Effector memory CD8-positive, alpha-beta T cell (primary cell): ENCODE measurements at regions not wholly inside any gene's neighbourhood (a gene's known extent, or its start where the extent isn't known, plus 50 kb on each side); places are given as distances from the start of the nearest gene placed in this dataset.
"Not testable (repeated sequence)": the region's sequence is repeated elsewhere in the genome, so short reads cannot be mapped to it uniquely, and the experiment has no call there.

Source experiments
- ATAC-seq: fragments of 150-1000 bp; cut with Tn5 transposase; replicated peaks from 2 replicates; pipeline ENCODE4 v1.10.0; 2021; ENCODE audit warnings: mild to moderate bottlenecking, moderate library complexity
- DNase-seq, 3 experiments: peaks; one replicate each; pipeline ENCODE4 v3.0.0; 2021
- H3K27ac Mint-ChIP-seq, 2 donors: one replicate each; pipeline ENCODE4 v1.8.0; 2022; ENCODE audit warnings: mild to moderate bottlenecking in 2 of 2, mixed read lengths in 2 of 2, moderate library complexity in 2 of 2
- H3K27me3 Mint-ChIP-seq, 2 donors: one replicate each; pipeline ENCODE4 v1.8.0; 2022; ENCODE audit warnings: mixed read lengths in 2 of 2
- H3K36me3 Mint-ChIP-seq: one replicate; pipeline ENCODE4 v1.8.0; 2022; ENCODE audit warnings: mild to moderate bottlenecking, moderate library complexity, mixed read lengths; ENCODE audit not compliant: insufficient read depth
- H3K4me1 Mint-ChIP-seq, 2 donors: one replicate each; pipeline ENCODE4 v1.8.0; 2022; ENCODE audit warnings: low read depth in 2 of 2, mixed read lengths in 2 of 2
- H3K4me3 Mint-ChIP-seq, 2 donors: one replicate each; pipeline ENCODE4 v1.8.0; 2022; ENCODE audit warnings: mild to moderate bottlenecking in 2 of 2, mixed read lengths in 2 of 2, moderate library complexity in 2 of 2
- H3K9me3 Mint-ChIP-seq, 2 donors: one replicate each; pipeline ENCODE4 v1.8.0; 2022; ENCODE audit warnings: mixed read lengths in 2 of 2

GRCh38 chr1:96469726-96470125 is 251.9 kb upstream of the PTBP2 start:
- H3K9me3 Mint-ChIP-seq, H3K36me3 Mint-ChIP-seq, H3K27ac Mint-ChIP-seq, H3K4me1 Mint-ChIP-seq, DNase-seq, H3K4me3 Mint-ChIP-seq, H3K27me3 Mint-ChIP-seq, ATAC-seq: not testable (repeated sequence)

GRCh38 chr1:96472471-96472870 is 249.1 kb upstream of the PTBP2 start:
- H3K9me3 Mint-ChIP-seq, result no peaks in the 10 kb centered on the region
- H3K27ac Mint-ChIP-seq, result no peak overlapping the region
- no peak overlapping the region for H3K4me3 Mint-ChIP-seq
- no peaks in the 10 kb centered on the region for H3K4me1 Mint-ChIP-seq
- ATAC-seq, result no peak
- DNase-seq, result no peak
- no peaks in the 10 kb centered on the region for H3K27me3 Mint-ChIP-seq
- H3K36me3 Mint-ChIP-seq, result no peaks in the 10 kb centered on the region

GRCh38 chr1:96473791-96474434 is 247.7 kb upstream of the PTBP2 start:
- no peaks in the 10 kb centered on the region for H3K27me3 Mint-ChIP-seq
- H3K4me3 Mint-ChIP-seq, result no peak overlapping the region
- H3K36me3 Mint-ChIP-seq, result no peaks in the 10 kb centered on the region
- H3K9me3 Mint-ChIP-seq, result no peaks in the 10 kb centered on the region
- H3K27ac Mint-ChIP-seq, result no peak overlapping the region
- no peaks in the 10 kb centered on the region for H3K4me1 Mint-ChIP-seq
- DNase-seq, result no peak
- no peak for ATAC-seq

DNA sequence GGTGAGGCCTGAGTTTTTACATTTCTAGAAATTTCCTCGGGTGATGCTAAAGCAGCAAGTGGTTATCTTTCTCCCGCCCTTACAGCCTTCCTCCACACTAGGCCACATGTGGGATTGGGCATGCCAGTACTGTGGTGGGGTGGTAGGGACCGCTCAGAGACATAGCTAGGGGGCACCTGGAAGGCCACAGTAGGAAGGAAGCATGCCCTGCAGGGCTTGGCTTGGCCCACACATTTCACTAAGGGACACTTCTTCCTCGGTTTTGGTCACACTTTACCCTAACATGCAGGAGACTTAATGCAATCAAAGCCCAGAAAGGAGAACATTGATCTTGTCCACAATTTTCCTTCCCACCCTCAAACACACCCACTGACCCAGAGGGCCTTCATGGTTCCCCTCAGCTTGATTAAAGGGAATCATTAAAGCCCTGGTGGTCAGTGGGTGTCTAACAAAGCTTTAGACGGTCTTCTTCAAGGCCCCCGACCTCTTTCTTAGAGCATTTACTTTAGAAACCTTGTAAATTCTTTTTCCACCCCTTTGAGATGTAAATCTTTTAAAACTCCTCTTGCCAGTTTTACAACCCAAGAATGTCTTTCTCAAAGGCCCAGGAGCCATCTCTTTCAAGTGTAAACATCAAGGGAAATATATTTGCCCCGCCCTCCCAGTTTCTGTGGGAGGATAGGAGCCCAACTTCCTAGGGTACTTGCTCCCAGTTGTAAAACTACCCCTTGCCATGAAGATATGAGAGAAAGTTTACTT is 246.4 kb upstream of the PTBP2 start:
- DNase-seq, result no peak
- H3K4me1 Mint-ChIP-seq, result no peaks in the 10 kb centered on the region
- no peaks in the 10 kb centered on the region for H3K36me3 Mint-ChIP-seq
- H3K27me3 Mint-ChIP-seq, result no peaks in the 10 kb centered on the region
- no peak overlapping the region for H3K27ac Mint-ChIP-seq
- H3K9me3 Mint-ChIP-seq, result no peaks in the 10 kb centered on the region
- ATAC-seq, result no peak
- H3K4me3 Mint-ChIP-seq, result no peak overlapping the region

DNA sequence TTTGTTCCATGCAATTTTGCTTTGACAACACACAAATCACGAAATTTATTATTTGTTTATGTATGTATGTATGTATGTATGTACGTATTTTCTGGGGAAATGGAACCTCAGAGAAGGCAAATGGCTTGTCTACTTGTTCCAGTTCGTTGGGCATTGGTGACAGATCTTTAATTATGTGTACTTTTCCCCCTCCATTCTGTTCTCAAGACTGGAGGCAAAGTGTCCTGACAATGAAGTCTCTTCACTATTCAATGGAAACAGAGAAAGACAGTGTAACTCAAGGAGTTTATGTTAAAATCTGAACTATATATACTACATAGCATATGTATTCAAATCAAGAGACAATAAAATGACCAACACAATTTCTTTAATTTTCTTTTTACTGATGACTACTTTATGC is 245.7 kb upstream of the PTBP2 start:
- Mint-ChIP-seq H3K27me3 (no peaks in the 10 kb centered on the region), H3K27ac (no peak overlapping the region), H3K4me1 (no peaks in the 10 kb centered on the region), H3K36me3 (no peaks in the 10 kb centered on the region), H3K9me3 (no peaks in the 10 kb centered on the region), H3K4me3 (no peak overlapping the region)
- ATAC-seq (no peak), DNase-seq (no peak)

DNA sequence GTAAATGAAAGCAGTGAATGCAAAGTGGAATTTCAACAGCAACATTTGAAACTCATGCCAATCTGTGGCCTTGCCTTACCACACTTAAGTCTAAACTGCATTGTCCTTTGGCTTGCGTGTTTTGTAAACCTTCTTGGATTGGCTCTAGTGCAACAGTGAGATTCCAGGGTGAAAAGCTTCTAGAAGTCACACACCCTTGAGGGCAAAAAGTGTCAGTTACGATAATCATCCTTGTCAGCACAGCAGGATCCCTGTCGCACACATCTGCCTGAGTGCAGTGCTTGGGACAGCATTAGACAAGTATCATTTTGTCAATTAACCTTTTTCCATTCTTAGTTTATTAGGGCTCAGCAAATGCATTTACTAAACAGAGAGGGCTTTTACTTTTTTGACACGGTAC is 243.4 kb upstream of the PTBP2 start:
- ATAC-seq, result no peak
- Mint-ChIP-seq H3K27me3 (no peaks in the 10 kb centered on the region), H3K4me1 (no peaks in the 10 kb centered on the region), H3K4me3 (no peak overlapping the region), H3K36me3 (no peaks in the 10 kb centered on the region), H3K27ac (no peak overlapping the region), H3K9me3 (no peaks in the 10 kb centered on the region)
- no peak for DNase-seq

DNA sequence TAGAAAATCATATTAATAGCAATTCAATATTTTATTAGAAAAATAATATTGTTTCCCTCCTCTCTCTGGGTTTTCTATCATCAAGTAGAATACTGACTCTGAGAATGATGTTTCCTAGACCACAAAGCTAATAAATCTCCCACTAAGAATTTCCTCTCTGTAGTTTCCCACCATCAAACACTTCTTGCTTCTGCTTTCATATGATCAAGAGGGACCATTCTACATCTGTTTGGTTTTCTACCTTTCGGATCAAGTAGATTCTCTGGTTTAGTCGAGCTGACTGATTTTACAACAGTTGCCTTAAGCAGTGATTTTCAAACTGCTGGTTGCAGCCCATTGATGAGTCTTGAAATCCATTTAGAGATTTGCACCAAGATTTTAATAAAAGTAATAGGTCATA is 240.2 kb upstream of the PTBP2 start:
- Mint-ChIP-seq H3K27me3 (no peaks in the 10 kb centered on the region), H3K9me3 (no peaks in the 10 kb centered on the region), H3K4me3 (no peak overlapping the region), H3K27ac (no peak overlapping the region), H3K4me1 (no peaks in the 10 kb centered on the region), H3K36me3 (no peaks in the 10 kb centered on the region)
- DNase-seq (no peak), ATAC-seq (no peak)

DNA sequence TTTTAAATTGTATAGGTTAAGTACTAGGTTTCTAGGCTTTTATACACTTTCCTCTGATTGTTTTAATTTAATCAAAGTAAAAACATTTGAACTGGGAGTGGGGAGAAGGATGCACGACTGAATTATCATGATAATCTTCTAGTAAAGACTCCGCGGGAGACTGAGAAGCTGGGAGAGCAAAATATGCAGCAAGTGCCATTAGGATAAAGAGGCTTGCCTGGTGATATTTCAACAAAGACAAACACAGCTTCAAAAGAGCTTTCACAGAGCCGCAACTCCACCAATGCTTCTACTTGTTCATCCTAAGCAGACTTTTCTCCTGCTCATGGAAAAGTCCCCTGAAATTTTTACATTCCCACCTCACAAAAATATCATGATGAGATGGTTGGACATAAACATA is 239.0 kb upstream of the PTBP2 start:
- no peak overlapping the region for H3K4me3 Mint-ChIP-seq
- ATAC-seq, result no peak
- no peak overlapping the region for H3K27ac Mint-ChIP-seq
- no peak for DNase-seq
- H3K27me3 Mint-ChIP-seq, result no peaks in the 10 kb centered on the region
- no peaks in the 10 kb centered on the region for H3K36me3 Mint-ChIP-seq
- no peaks in the 10 kb centered on the region for H3K4me1 Mint-ChIP-seq
- no peaks in the 10 kb centered on the region for H3K9me3 Mint-ChIP-seq

DNA sequence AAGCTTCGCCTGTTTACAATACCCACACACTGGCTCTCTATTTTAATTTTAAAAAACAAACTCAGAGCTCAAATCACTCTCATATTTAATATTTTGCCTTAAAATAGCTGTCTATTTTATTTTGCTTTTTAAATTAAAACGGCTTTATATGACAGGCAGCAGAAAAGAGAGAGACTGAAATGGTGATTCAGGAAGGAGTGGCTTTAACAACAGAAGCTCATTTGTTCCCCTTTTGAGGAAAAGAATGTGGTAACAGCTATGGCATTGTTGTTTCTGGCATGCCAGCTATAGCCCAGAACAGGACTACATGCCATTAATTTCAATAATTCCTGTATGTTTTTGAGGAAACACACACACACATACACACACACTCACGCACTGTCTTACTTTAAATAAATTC is 234.2 kb upstream of the PTBP2 start:
- Mint-ChIP-seq H3K4me1 (no peaks in the 10 kb centered on the region), H3K36me3 (no peaks in the 10 kb centered on the region), H3K4me3 (no peak overlapping the region), H3K27ac (no peak overlapping the region), H3K9me3 (peaks cover 0 to 6% of the 10 kb centered on the region in 2 donors), H3K27me3 (no peaks in the 10 kb centered on the region)
- no peak for ATAC-seq
- DNase-seq, result no peak

DNA sequence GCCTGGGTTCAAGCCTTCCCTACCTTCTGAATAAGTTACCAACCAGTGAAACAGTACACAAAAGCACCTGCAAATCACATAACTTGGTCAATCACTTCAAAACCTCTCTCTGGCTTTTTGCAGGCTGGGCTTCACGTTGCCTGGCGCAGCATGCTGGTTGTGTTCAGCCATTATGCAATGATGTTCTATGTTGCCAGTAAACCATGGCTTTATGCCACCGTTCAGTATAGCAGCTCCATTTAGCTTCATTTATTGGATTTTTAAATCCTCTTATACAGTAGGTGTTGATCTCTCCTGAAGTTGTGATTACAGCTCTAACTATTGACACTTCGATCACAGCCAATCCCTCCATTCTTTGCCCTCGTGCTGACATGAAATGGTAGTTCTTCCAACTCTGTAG is 233.6 kb upstream of the PTBP2 start:
- no peaks in the 10 kb centered on the region for H3K27me3 Mint-ChIP-seq
- DNase-seq (no peak), ATAC-seq (no peak)
- H3K36me3 Mint-ChIP-seq, result no peaks in the 10 kb centered on the region
- no peak overlapping the region for H3K4me3 Mint-ChIP-seq
- H3K4me1 Mint-ChIP-seq, result no peaks in the 10 kb centered on the region
- H3K27ac Mint-ChIP-seq, result no peak overlapping the region
- H3K9me3 Mint-ChIP-seq, result peaks cover 0 to 6% of the 10 kb centered on the region in 2 donors

GRCh38 chr1:96488777-96489176 is 232.8 kb upstream of the PTBP2 start:
- DNase-seq, result no peak
- H3K27ac Mint-ChIP-seq, result no peak overlapping the region
- H3K4me1 Mint-ChIP-seq, result no peaks in the 10 kb centered on the region
- peaks cover 0 to 6% of the 10 kb centered on the region in 2 donors for H3K9me3 Mint-ChIP-seq
- no peaks in the 10 kb centered on the region for H3K27me3 Mint-ChIP-seq
- H3K36me3 Mint-ChIP-seq, result no peaks in the 10 kb centered on the region
- H3K4me3 Mint-ChIP-seq, result no peak overlapping the region
- ATAC-seq, result no peak

- H3K4me3 Mint-ChIP-seq, result no peak overlapping the region
- peaks cover 2 to 6% of the 10 kb centered on the region in 2 donors for H3K9me3 Mint-ChIP-seq
- H3K4me1 Mint-ChIP-seq, result no peaks in the 10 kb centered on the region
- no peaks in the 10 kb centered on the region for H3K36me3 Mint-ChIP-seq
- DNase-seq, result no peak
- H3K27me3 Mint-ChIP-seq, result no peaks in the 10 kb centered on the region
- ATAC-seq, result no peak
- H3K27ac Mint-ChIP-seq, result no peak overlapping the region
Measured at GRCh38 chr1:96492236-96492635, 229.3 kb upstream of the PTBP2 start.

GRCh38 chr1:96498744-96499340 is 222.7 kb upstream of the PTBP2 start:
- Mint-ChIP-seq H3K4me1 (no peaks in the 10 kb centered on the region), H3K4me3 (no peak overlapping the region), H3K27me3 (no peaks in the 10 kb centered on the region), H3K9me3 (peaks cover 0 to 2% of the 10 kb centered on the region in 2 donors), H3K36me3 (no peaks in the 10 kb centered on the region), H3K27ac (no peak overlapping the region)
- no peak for ATAC-seq
- DNase-seq, result no peak

DNA sequence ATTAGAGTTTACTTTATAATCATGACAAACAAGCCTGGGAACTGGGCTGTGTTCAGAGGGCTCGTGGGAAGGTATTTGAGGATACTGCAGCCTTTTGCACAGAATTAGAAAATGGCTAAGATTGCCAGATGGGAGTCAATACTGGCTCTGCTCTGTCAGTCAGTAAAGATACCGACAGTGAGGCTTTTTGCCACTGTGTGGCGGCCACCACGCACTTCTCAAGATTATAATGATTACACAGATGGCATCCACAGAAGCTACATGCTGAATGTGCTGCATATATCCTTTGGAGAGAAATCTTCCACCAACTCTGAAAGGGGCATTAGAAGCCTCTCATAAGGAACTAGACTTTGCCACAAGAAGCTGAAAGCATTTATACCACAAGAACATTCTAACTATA is 213.4 kb upstream of the PTBP2 start:
- no peak for ATAC-seq
- no peaks in the 10 kb centered on the region for H3K4me1 Mint-ChIP-seq
- DNase-seq, result no peak
- no peak overlapping the region for H3K27ac Mint-ChIP-seq
- peaks cover 0 to 11% of the 10 kb centered on the region in 2 donors for H3K27me3 Mint-ChIP-seq
- no peak overlapping the region for H3K4me3 Mint-ChIP-seq
- H3K36me3 Mint-ChIP-seq, result no peaks in the 10 kb centered on the region
- peaks cover 4 to 8% of the 10 kb centered on the region in 2 donors for H3K9me3 Mint-ChIP-seq
